ENCODE measurements at regions not wholly inside any gene's neighbourhood (a gene's known extent, or its start where the extent isn't known, plus 50 kb on each side); places are given as distances from the start of the nearest gene placed in this dataset.

DNA sequence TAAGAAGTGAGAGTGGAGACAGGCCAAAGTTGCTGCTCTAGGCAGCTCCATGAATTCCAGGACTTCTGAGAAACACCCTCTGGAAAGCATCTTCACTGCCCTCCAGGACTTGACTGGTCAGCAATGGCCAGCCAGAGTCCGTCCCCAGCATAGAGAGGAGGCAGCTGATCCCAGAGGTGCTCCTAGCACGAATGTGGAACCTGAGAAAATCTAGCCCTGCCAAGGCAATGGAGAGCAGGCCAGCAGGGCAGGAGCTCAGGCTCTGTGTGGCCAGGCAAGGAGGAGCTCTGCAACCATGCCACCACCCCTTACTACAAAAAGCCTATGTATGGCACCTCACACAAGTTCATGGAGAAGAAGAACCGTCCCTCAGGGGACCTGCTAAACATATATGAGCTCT is 56.1 kb upstream of the SPTLC1 start:
- Histone ChIP-seq H2AK5ac (ENCODE audit: low read depth, low read length) (no peak overlapping the region), H3K27me3 (ENCODE audit: control insufficient read depth in 3 of 3, insufficient read depth in 3 of 3, low read depth in 1 of 3, low read length in 3 of 3) (peaks cover 0 to 8% (median 0%) of the 10 kb centered on the region in 3 experiments), H3K14ac (ENCODE audit: low read length) (no peak overlapping the region), H3K79me1 (ENCODE audit: low read depth, low read length) (no peaks in the 10 kb centered on the region), H2AFZ (ENCODE audit: low read length) (peak overlapping the region; percentile 65), H3K23ac (ENCODE audit: low read depth, low read length, poor library complexity) (no peak overlapping the region), H3K9me3 (replicated peaks in 1 of 2; ENCODE audit: control insufficient read depth in 2 of 2, insufficient read depth in 1 of 2, low read depth in 1 of 2, low read length in 2 of 2) (peaks cover 2 to 9% of the 10 kb centered on the region in 2 donors), H3K9ac (ENCODE audit: low read depth, low read length, poor library complexity) (no peak overlapping the region), H3K36me3 (replicated peaks in 1 of 2; ENCODE audit: control insufficient read depth in 2 of 2, insufficient read depth in 2 of 2, low read length in 2 of 2) (no peaks in the 10 kb centered on the region), H3K4me3 (ENCODE audit: low read length in 2 of 2) (no peak overlapping the region), H2BK120ac (ENCODE audit: low read depth, low read length) (no peak overlapping the region), H3K4me1 (ENCODE audit: control insufficient read depth in 2 of 2, insufficient read depth in 1 of 2, low read depth in 1 of 2, low read length in 2 of 2) (peaks cover 0 to 1% of the 10 kb centered on the region in 2 donors), H3K4me2 (ENCODE audit: insufficient read depth, low read length, poor library complexity, severe bottlenecking) (no peak overlapping the region), H4K91ac (ENCODE audit: low read depth, low read length, poor library complexity) (no peak overlapping the region), H2BK12ac (ENCODE audit: low read length) (peak overlapping the region; percentile 16), H3K18ac (ENCODE audit: low read length) (peak overlapping the region; percentile 55), H3K4ac (ENCODE audit: low read length) (no peak overlapping the region), H2BK15ac (ENCODE audit: low read length) (no peak overlapping the region), H3K27ac (replicated peaks; ENCODE audit: low read length) (no peak overlapping the region), H4K8ac (ENCODE audit: low read depth, low read length) (peak overlapping the region; percentile 32), H2BK5ac (ENCODE audit: low read length) (no peak overlapping the region)
- no CpG with 5 or more reads among the region's 3 CpGs for WGBS, 2 donors (ENCODE audit: extremely low coverage in 2 of 2, insufficient read length in 2 of 2, insufficient replicate concordance in 1 of 2)
- no peak for DNase-seq (ENCODE audit: low spot score)

DNA sequence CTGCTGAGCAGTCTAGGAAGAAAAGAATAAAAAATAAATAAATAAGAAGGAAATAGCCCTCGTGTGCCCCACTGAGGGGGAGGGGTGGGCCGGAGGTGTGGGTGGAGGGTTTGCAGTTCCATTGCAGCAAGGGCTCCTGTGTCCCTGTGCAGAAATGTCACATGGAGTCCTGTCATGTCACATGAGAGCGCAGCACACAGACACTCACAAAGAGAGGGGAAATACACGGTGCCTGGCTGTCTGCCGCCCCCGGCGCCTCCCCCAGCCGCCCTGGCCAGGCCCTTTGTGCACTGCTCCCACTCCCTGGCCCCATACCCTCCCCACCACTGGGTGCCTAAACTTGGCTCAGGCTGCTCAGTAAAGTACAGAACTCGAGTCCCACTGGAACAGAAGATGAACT is 55.6 kb upstream of the SPTLC1 start:
- H4K8ac ChIP-seq (ENCODE audit: low read depth, low read length): no peak overlapping the region
- H3K4me1 ChIP-seq (ENCODE audit: control insufficient read depth in 2 of 2, insufficient read depth in 1 of 2, low read depth in 1 of 2, low read length in 2 of 2): no peaks in the 10 kb centered on the region
- peaks cover 0 to 6% (median 0%) of the 10 kb centered on the region in 3 experiments for H3K27me3 ChIP-seq (ENCODE audit: control insufficient read depth in 3 of 3, insufficient read depth in 3 of 3, low read depth in 1 of 3, low read length in 3 of 3)
- H3K4ac ChIP-seq (ENCODE audit: low read length): no peak overlapping the region
- no peak overlapping the region for H2BK120ac ChIP-seq (ENCODE audit: low read depth, low read length)
- no peak overlapping the region for H2BK15ac ChIP-seq (ENCODE audit: low read length)
- H4K91ac ChIP-seq (ENCODE audit: low read depth, low read length, poor library complexity): no peak overlapping the region
- peak overlapping the region; percentile 30 for H2BK12ac ChIP-seq (ENCODE audit: low read length)
- no peaks in the 10 kb centered on the region for H3K79me1 ChIP-seq (ENCODE audit: low read depth, low read length)
- no peak overlapping the region for H3K4me3 ChIP-seq (ENCODE audit: low read length in 2 of 2)
- H3K9ac ChIP-seq (ENCODE audit: low read depth, low read length, poor library complexity): no peak overlapping the region
- H3K9me3 ChIP-seq (replicated peaks in 1 of 2; ENCODE audit: control insufficient read depth in 2 of 2, insufficient read depth in 1 of 2, low read depth in 1 of 2, low read length in 2 of 2): peaks cover 2 to 9% of the 10 kb centered on the region in 2 donors
- no peak overlapping the region for H3K18ac ChIP-seq (ENCODE audit: low read length)
- no peak overlapping the region for H2BK5ac ChIP-seq (ENCODE audit: low read length)
- peak overlapping the region; percentile 65 for H2AFZ ChIP-seq (ENCODE audit: low read length)
- no peak for DNase-seq (ENCODE audit: low spot score)
- no peak overlapping the region for H3K27ac ChIP-seq (replicated peaks; ENCODE audit: low read length)
- H2AK5ac ChIP-seq (ENCODE audit: low read depth, low read length): no peak overlapping the region
- no peaks in the 10 kb centered on the region for H3K36me3 ChIP-seq (replicated peaks in 1 of 2; ENCODE audit: control insufficient read depth in 2 of 2, insufficient read depth in 2 of 2, low read length in 2 of 2)
- WGBS, 2 donors (ENCODE audit: extremely low coverage in 2 of 2, insufficient read length in 2 of 2, insufficient replicate concordance in 1 of 2): no CpG with 5 or more reads among the region's 9 CpGs
- H3K4me2 ChIP-seq (ENCODE audit: insufficient read depth, low read length, poor library complexity, severe bottlenecking): no peak overlapping the region
- no peak overlapping the region for H3K23ac ChIP-seq (ENCODE audit: low read depth, low read length, poor library complexity)
- H3K14ac ChIP-seq (ENCODE audit: low read length): no peak overlapping the region

DNA sequence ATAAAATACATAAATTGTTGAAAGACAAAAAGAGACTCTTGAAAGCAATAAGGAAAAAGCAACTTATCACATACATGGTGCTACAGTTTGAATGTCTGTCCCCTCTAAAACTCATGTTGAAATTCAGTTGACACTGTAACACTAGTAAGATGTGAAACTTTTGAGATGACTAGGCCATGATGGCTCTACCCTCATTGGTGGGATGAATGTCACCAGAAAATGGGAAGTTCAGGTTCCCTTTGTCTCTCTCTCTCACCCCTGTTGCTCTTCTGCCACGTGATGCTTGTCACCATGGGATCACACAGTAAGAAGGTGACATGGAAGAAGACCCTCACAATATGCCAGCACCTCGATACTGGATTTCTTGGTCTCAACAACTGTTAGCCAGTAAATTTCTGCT is 50.3 kb upstream of the SPTLC1 start:
- no peaks in the 10 kb centered on the region for H3K4me1 ChIP-seq (ENCODE audit: control insufficient read depth in 2 of 2, insufficient read depth in 1 of 2, low read depth in 1 of 2, low read length in 2 of 2)
- no peak overlapping the region for H2BK120ac ChIP-seq (ENCODE audit: low read depth, low read length)
- WGBS, 2 donors (ENCODE audit: extremely low coverage in 2 of 2, insufficient read length in 2 of 2, insufficient replicate concordance in 1 of 2): no CpG with 5 or more reads among the region's 2 CpGs
- H3K18ac ChIP-seq (ENCODE audit: low read length): no peak overlapping the region
- no peak overlapping the region for H3K4me2 ChIP-seq (ENCODE audit: insufficient read depth, low read length, poor library complexity, severe bottlenecking)
- no peak overlapping the region for H3K14ac ChIP-seq (ENCODE audit: low read length)
- H2BK15ac ChIP-seq (ENCODE audit: low read length): no peak overlapping the region
- peaks cover 2 to 7% of the 10 kb centered on the region in 2 donors for H3K9me3 ChIP-seq (replicated peaks in 1 of 2; ENCODE audit: control insufficient read depth in 2 of 2, insufficient read depth in 1 of 2, low read depth in 1 of 2, low read length in 2 of 2)
- no peak overlapping the region for H3K9ac ChIP-seq (ENCODE audit: low read depth, low read length, poor library complexity)
- no peak for DNase-seq (ENCODE audit: low spot score)
- H2BK5ac ChIP-seq (ENCODE audit: low read length): no peak overlapping the region
- H3K27ac ChIP-seq (replicated peaks; ENCODE audit: low read length): no peak overlapping the region
- H3K23ac ChIP-seq (ENCODE audit: low read depth, low read length, poor library complexity): no peak overlapping the region
- no peak overlapping the region for H4K8ac ChIP-seq (ENCODE audit: low read depth, low read length)
- H3K79me1 ChIP-seq (ENCODE audit: low read depth, low read length): no peaks in the 10 kb centered on the region
- no peak overlapping the region for H2AK5ac ChIP-seq (ENCODE audit: low read depth, low read length)
- no peak overlapping the region for H2BK12ac ChIP-seq (ENCODE audit: low read length)
- H3K36me3 ChIP-seq (replicated peaks in 1 of 2; ENCODE audit: control insufficient read depth in 2 of 2, insufficient read depth in 2 of 2, low read length in 2 of 2): no peaks in the 10 kb centered on the region
- H3K4ac ChIP-seq (ENCODE audit: low read length): no peak overlapping the region
- H4K91ac ChIP-seq (ENCODE audit: low read depth, low read length, poor library complexity): no peak overlapping the region
- H3K4me3 ChIP-seq (ENCODE audit: low read length in 2 of 2): no peak overlapping the region
- H3K27me3 ChIP-seq (ENCODE audit: control insufficient read depth in 3 of 3, insufficient read depth in 3 of 3, low read depth in 1 of 3, low read length in 3 of 3): no peaks in the 10 kb centered on the region
- H2AFZ ChIP-seq (ENCODE audit: low read length): no peak overlapping the region

Measured in neuronal stem cell (in vitro differentiated cells).